Heart left ventricle (tissue), 16 donors: ENCODE measurements at regions not wholly inside any gene's neighbourhood (a gene's known extent, or its start where the extent isn't known, plus 50 kb on each side); places are given as distances from the start of the nearest gene placed in this dataset.

ENCODE experiments used
- ATAC-seq, 4 donors: fragments of 200-7000 bp; cut with Tn5 transposase; one replicate each; pipeline ENCODE4 v1.9.1; 2020 to 2022; ENCODE audit warnings: moderate library complexity in 4 of 4, mild to moderate bottlenecking in 3 of 4, moderate number of reproducible peaks in 1 of 4
- DNase-seq, 5 donors: peaks; one replicate each; pipeline ENCODE4 v3.0.0-alpha.2; 2020
- H3K27ac ChIP-seq, 12 donors: fragments of 200-600 bp; sonication (generic) in 4 of 12; one replicate each; pipeline versions ENCODE4 v1.5.0 to v1.8.0; 2016 to 2022; ENCODE audit warnings: mild to moderate bottlenecking in 2 of 12
- H3K27me3 ChIP-seq, 9 donors: fragments of 200-600 bp; sonication (generic) in 2 of 9; one replicate each; pipeline versions ENCODE4 v1.5.1 to v1.8.0; 2016 to 2022; ENCODE audit warnings: mild to moderate bottlenecking in 3 of 9
- H3K36me3 ChIP-seq, 9 donors: fragments of 200-600 bp; sonication (generic) in 2 of 9; one replicate each; pipeline versions ENCODE4 v1.5.0 to v1.8.0; 2018 to 2022; ENCODE audit warnings: mild to moderate bottlenecking in 2 of 9
- H3K4me1 ChIP-seq, 12 donors: fragments of 200-600 bp; sonication (generic) in 4 of 12; one replicate each; pipeline versions ENCODE4 v1.5.0 to v1.8.0; 2016 to 2022; ENCODE audit warnings: mild to moderate bottlenecking in 3 of 12
- H3K4me3 ChIP-seq, 12 donors: fragments of 200-600 bp; sonication (generic) in 4 of 12; one replicate each; pipeline versions ENCODE4 v1.5.0 to v1.8.0; 2017 to 2022; ENCODE audit warnings: mild to moderate bottlenecking in 9 of 12, moderate library complexity in 4 of 12
- H3K9me3 ChIP-seq, 12 donors: fragments of 200-600 bp; sonication (generic) in 4 of 12; one replicate each; pipeline versions ENCODE4 v1.5.0 to v1.8.0; 2016 to 2022; ENCODE audit warnings: mild to moderate bottlenecking in 1 of 12
- POLR2A ChIP-seq, 2 donors: fragments of 450-650 bp; IDR thresholded peaks; one replicate each; pipeline ENCODE4 v1.6.1; 2017; ENCODE audit warnings: antibody characterized with exemption in 2 of 2, mild to moderate bottlenecking in 2 of 2, moderate library complexity in 2 of 2
- WGBS, 4 donors: extraction: QIAGEN DNeasy Blood & Tissue Kit in 2 of 4; methylation state at CpG; one replicate each; pipeline versions ENCODE4 v1.1.5 to v1.1.7; 2013 to 2018; 5-methylcytosine and 5-hydroxymethylcytosine counted together
- intact Hi-C, 10 donors: fragments of 100-400 bp; cut with DNase I; formaldehyde crosslinking; loops; one replicate each; pipeline versions ENCODE4 v1.11.1 to v1.14.2; 2022
- TF ChIP-seq, protein P1 (sequence below), 12 donors: fragments of 200-600 bp; sonication (generic) in 4 of 12; IDR thresholded peaks; one replicate each; pipeline versions ENCODE4 v1.5.0 to v1.8.0; 2018 to 2022; ENCODE audit warnings: antibody characterized with exemption in 12 of 12, mild to moderate bottlenecking in 5 of 12
- donor health status: ischemic (EF 13 %, LVEDD 7.1; RV severe dilation, severe dysfunction).
- donor health status: healthy with polysubstance abuse.
- donor health status: DM: no; HTN: yes; CAD: no.
- donor health status: DM: no; HTN: no; CAD: no.
- donor health status: ischemic (EF 25% LVEDD 6.9; RV normal size, moderate dysfunction).
- donor health status: ischemic (EF 25% LVEDD 5.7; RV mildly dilated, moderate dysfunction).
- donor health status: healthy.
- donor health status: DM: yes; HTN: yes; CAD: no.
- donor health status: ischemic (EF 35%, LVEDD 5.7; RV mildly dilated, moderate dysfunction).
- donor health status: nonischemic (EF 11% LVEDD 7.7; RV severe dilation, severe dysfunction).
- donor health status: DM: yes; HTN: yes; CAD: no.
- donor health status: PGD.
- donor health status: ischemic (EF 29% LVEDD 5.4; RV normal size, mild dysfunction).
- donor health status: nonischemic (EF 23%, LVEDD 6.1; RV moderate dilation, normal function).

DNA sequence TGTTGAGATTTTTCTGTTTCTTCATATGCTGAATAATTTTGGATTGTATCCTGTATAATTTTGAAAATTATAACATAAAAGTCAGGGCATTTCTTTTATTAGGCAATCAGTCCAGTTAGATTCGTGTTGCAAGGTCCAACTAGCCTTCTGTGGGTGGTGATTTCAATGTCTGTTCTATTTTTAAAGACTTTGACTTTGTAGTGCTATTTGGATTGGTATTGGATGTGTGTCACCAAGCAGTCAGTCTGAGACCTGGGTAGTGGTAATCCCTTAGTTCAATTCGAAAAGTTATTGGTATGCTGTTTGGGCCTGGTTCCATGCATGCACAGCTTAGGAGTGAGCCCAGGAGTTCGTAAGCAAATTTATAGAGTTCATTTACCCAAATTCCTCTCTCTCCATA is 82.2 kb downstream of the EPDR1 start:
- no peaks in the 10 kb centered on the region for H3K27me3 ChIP-seq
- H3K4me1 ChIP-seq: peaks cover 0 to 17% (median 6%) of the 10 kb centered on the region in 12 donors
- H3K9me3 ChIP-seq: no peaks in the 10 kb centered on the region
- no peak for TF ChIP-seq POLR2A (IDR thresholded peaks at IDR 0.05)
- TF ChIP-seq, protein P1, sequence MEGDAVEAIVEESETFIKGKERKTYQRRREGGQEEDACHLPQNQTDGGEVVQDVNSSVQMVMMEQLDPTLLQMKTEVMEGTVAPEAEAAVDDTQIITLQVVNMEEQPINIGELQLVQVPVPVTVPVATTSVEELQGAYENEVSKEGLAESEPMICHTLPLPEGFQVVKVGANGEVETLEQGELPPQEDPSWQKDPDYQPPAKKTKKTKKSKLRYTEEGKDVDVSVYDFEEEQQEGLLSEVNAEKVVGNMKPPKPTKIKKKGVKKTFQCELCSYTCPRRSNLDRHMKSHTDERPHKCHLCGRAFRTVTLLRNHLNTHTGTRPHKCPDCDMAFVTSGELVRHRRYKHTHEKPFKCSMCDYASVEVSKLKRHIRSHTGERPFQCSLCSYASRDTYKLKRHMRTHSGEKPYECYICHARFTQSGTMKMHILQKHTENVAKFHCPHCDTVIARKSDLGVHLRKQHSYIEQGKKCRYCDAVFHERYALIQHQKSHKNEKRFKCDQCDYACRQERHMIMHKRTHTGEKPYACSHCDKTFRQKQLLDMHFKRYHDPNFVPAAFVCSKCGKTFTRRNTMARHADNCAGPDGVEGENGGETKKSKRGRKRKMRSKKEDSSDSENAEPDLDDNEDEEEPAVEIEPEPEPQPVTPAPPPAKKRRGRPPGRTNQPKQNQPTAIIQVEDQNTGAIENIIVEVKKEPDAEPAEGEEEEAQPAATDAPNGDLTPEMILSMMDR (IDR thresholded peaks at IDR 0.05): no peak
- intact Hi-C loops: no loop called here
- H3K4me3 ChIP-seq: no peak overlapping the region
- no peak overlapping the region for H3K27ac ChIP-seq
- 52 to 58% (median 54%) methylated on average over 3 of the region's 3 CpGs for WGBS, 4 donors
- DNase-seq: no peak
- ATAC-seq: peak in 2 of 4 donors; percentile 44 to 61
- no peaks in the 10 kb centered on the region for H3K36me3 ChIP-seq

GRCh38 chr7:38006559-38006958 is 86.1 kb downstream of the EPDR1 start:
- Histone ChIP-seq H3K27me3 (no peaks in the 10 kb centered on the region), H3K4me1 (peaks cover 0 to 7% (median 0%) of the 10 kb centered on the region in 12 donors), H3K4me3 (no peak overlapping the region), H3K36me3 (no peaks in the 10 kb centered on the region), H3K27ac (no peak overlapping the region), H3K9me3 (peaks cover 0 to 16% (median 6%) of the 10 kb centered on the region in 12 donors)
- 78 to 91% (median 88%) methylated on average over 2 of the region's 2 CpGs for WGBS, 4 donors
- DNase-seq (no peak), ATAC-seq (no peak)
- no peak for TF ChIP-seq POLR2A (IDR thresholded peaks at IDR 0.05)
- TF ChIP-seq, protein P1 (IDR thresholded peaks at IDR 0.05): no peak
- intact Hi-C loops: no loop called here

DNA sequence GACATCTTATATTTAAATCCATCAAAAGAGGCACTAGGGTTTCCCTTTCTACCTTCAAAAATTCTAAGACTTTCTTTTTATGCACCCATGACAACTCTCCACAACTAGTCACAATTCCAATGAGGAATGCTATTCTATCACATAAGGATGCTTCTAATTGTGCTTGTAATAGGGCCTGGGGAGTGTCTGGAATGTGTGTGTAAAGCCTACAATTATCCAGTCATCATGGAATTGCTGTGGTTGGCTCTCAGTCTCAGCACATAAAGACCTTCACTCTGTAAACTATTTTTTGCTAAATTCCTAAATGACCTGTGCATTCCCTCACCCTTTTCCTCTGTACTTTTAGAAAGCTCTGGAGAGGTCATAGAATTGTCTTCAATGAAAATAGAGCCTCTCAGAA is 86.7 kb downstream of the EPDR1 start:
- ATAC-seq (no peak), DNase-seq (no peak)
- Histone ChIP-seq H3K27ac (no peak overlapping the region), H3K4me3 (no peak overlapping the region), H3K27me3 (no peaks in the 10 kb centered on the region), H3K36me3 (no peaks in the 10 kb centered on the region), H3K9me3 (peaks cover 0 to 16% (median 6%) of the 10 kb centered on the region in 12 donors), H3K4me1 (peaks cover 0 to 7% (median 0%) of the 10 kb centered on the region in 12 donors)
- intact Hi-C loops: no loop called here
- no peak for TF ChIP-seq POLR2A (IDR thresholded peaks at IDR 0.05)
- TF ChIP-seq, protein P1 (IDR thresholded peaks at IDR 0.05): no peak

DNA sequence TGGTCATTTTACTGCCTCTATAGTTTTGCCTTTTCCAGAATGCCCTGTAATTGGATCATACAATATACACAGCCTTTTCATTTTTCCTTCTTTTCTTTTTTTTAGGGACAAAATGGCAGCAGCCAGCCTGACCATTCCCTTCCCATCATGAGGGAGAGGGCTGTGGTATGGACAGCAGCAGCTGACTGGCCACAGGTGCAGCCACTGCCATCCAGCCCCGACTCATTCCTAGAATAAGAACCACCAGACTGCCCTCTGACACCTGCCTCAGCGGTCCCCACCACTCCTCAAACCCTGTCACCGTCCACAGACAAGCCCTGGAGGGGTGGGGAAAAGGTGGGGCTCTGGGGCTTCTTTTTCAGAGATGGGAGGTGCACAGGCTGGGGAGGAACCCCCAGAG is 92.8 kb downstream of the EPDR1 start:
- no peaks in the 10 kb centered on the region for H3K27me3 ChIP-seq
- no peak for DNase-seq
- H3K9me3 ChIP-seq: peaks cover 0 to 20% (median 6%) of the 10 kb centered on the region in 12 donors
- TF ChIP-seq, protein P1 (IDR thresholded peaks at IDR 0.05): no peak
- TF ChIP-seq POLR2A (IDR thresholded peaks at IDR 0.05): no peak
- intact Hi-C loops: no loop called here
- 58 to 81% (median 72%) methylated on average over 3 of the region's 3 CpGs for WGBS, 4 donors
- no peaks in the 10 kb centered on the region for H3K36me3 ChIP-seq
- H3K27ac ChIP-seq: no peak overlapping the region
- no peak for ATAC-seq
- no peak overlapping the region for H3K4me3 ChIP-seq
- H3K4me1 ChIP-seq: no peaks in the 10 kb centered on the region
